ENCODE measurements at regions not wholly inside any gene's neighbourhood (a gene's known extent, or its start where the extent isn't known, plus 50 kb on each side); places are given as distances from the start of the nearest gene placed in this dataset.

DNA sequence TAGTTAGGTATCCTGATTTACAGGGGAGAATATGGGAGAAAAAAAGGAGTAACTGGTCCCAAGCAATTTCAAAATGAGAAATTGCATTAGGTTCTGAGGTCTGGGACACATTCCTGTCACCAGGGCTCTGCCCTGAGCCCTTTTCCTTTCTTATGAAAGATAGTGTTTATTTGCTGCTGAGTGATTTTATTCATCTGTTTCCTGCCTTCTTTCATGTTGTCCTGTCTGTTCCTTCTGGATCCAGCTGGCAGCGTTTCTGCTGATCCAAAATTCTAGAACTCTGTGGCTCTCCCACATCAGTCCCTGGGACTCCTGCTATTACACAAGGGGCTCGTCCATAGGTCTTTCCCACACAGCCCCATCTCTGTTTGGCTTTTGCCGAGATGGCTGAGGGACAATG is 519.1 kb upstream of the SALL3 start:
- Histone ChIP-seq H3K4me3 (no peak overlapping the region), H3K9me3 (peaks cover 0 to 27% of the 10 kb centered on the region in 2 donors), H3K36me3 (no peaks in the 10 kb centered on the region), H3K4me1 (no peaks in the 10 kb centered on the region), H3K27me3 (no peaks in the 10 kb centered on the region), H3K27ac (no peak overlapping the region)
- TF ChIP-seq, protein P1, sequence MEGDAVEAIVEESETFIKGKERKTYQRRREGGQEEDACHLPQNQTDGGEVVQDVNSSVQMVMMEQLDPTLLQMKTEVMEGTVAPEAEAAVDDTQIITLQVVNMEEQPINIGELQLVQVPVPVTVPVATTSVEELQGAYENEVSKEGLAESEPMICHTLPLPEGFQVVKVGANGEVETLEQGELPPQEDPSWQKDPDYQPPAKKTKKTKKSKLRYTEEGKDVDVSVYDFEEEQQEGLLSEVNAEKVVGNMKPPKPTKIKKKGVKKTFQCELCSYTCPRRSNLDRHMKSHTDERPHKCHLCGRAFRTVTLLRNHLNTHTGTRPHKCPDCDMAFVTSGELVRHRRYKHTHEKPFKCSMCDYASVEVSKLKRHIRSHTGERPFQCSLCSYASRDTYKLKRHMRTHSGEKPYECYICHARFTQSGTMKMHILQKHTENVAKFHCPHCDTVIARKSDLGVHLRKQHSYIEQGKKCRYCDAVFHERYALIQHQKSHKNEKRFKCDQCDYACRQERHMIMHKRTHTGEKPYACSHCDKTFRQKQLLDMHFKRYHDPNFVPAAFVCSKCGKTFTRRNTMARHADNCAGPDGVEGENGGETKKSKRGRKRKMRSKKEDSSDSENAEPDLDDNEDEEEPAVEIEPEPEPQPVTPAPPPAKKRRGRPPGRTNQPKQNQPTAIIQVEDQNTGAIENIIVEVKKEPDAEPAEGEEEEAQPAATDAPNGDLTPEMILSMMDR (IDR thresholded peaks at IDR 0.05): no peak
- no peak for TF ChIP-seq POLR2A (IDR thresholded peaks at IDR 0.05)
- TF ChIP-seq POLR2AphosphoS5 (IDR thresholded peaks at IDR 0.05): no peak
- DNase-seq (ENCODE audit: low spot score in 2 of 2): no peak
- intact Hi-C loops (cut with DNase I; ENCODE audit: low total_unique reads): no loop called here

DNA sequence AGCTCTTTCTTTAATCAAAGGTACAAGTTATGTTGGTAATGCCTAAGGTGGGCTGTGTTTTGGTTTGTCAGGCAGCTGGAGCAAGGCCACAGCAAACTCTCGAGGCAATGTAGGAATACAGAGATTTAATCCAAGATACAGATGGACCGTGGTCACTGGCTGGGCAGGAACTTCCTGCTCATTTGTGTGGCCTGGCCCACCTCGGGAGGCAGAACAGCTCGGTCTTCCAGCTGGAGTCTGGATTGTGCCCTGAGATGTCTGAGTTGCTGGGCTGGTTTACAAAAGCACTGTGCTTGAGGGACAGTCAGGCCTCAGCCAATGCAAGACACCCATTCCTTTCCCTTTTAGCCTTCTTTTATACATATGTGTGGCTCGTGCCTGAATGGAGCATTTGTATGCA is 506.1 kb upstream of the SALL3 start:
- no peak for DNase-seq (ENCODE audit: low spot score in 2 of 2)
- no peak overlapping the region for H3K4me3 ChIP-seq
- no peak overlapping the region for H3K27ac ChIP-seq
- H3K36me3 ChIP-seq: no peaks in the 10 kb centered on the region
- TF ChIP-seq, protein P1 (IDR thresholded peaks at IDR 0.05): no peak
- peaks cover 0 to 4% of the 10 kb centered on the region in 2 donors for H3K27me3 ChIP-seq
- intact Hi-C loops (cut with DNase I; ENCODE audit: low total_unique reads): no loop called here
- H3K4me1 ChIP-seq: no peaks in the 10 kb centered on the region
- H3K9me3 ChIP-seq: peaks cover 0 to 5% of the 10 kb centered on the region in 2 donors

DNA sequence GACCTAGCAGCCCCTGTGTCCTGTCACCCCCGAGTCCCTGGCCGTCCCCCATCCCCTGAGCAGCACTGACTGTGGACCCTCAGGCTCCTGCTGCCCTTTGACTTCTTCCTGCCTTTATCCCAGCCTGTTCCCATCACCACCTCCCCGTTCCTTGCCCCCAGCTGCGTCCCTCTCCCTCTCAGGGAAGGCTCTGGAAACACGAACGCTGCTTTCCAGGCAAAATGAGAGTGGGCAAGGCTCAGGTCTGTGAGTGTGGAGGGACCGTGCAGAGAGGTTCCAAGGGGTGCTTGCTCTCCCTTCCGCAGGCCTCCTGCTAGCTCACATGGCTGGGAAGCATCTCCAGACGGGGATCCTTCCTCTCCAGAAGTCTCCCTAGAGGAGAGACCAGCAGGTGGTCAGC is 501.8 kb upstream of the SALL3 start:
- intact Hi-C loops (cut with DNase I; ENCODE audit: low total_unique reads): no loop called here
- H3K27ac ChIP-seq: no peak overlapping the region
- H3K4me3 ChIP-seq: no peak overlapping the region
- TF ChIP-seq POLR2AphosphoS5 (IDR thresholded peaks at IDR 0.05) (no peak), POLR2A (IDR thresholded peaks at IDR 0.05) (no peak)
- TF ChIP-seq, protein P1 (IDR thresholded peaks at IDR 0.05): no peak
- H3K27me3 ChIP-seq: peaks cover 0 to 4% of the 10 kb centered on the region in 2 donors
- DNase-seq (ENCODE audit: low spot score in 2 of 2): no peak
- no peaks in the 10 kb centered on the region for H3K36me3 ChIP-seq
- no peaks in the 10 kb centered on the region for H3K4me1 ChIP-seq
- H3K9me3 ChIP-seq: no peaks in the 10 kb centered on the region

DNA sequence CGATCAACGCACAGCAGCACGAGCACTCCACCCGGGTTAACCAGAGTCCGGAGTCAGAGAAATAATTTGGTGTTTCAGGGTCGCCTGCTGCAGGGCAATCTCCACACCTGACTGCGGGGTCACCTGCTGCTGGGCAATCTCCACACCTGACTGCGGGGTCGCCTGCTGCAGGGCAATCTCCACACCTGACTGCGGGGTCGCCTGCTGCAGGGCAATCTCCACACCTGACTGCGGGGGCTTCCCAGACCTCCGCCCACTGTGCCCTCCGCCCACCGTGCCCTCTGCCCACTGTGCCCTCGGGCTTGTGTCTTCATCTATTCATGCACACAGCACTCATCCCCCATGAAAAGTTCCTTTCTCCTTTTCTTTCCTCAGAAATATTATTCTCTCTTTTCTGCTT is 500.2 kb upstream of the SALL3 start:
- intact Hi-C loops (cut with DNase I; ENCODE audit: low total_unique reads): no loop called here
- no peak overlapping the region for H3K27ac ChIP-seq
- no peak for TF ChIP-seq POLR2A (IDR thresholded peaks at IDR 0.05)
- TF ChIP-seq, protein P1 (IDR thresholded peaks at IDR 0.05): no peak
- TF ChIP-seq POLR2AphosphoS5 (IDR thresholded peaks at IDR 0.05): no peak

DNA sequence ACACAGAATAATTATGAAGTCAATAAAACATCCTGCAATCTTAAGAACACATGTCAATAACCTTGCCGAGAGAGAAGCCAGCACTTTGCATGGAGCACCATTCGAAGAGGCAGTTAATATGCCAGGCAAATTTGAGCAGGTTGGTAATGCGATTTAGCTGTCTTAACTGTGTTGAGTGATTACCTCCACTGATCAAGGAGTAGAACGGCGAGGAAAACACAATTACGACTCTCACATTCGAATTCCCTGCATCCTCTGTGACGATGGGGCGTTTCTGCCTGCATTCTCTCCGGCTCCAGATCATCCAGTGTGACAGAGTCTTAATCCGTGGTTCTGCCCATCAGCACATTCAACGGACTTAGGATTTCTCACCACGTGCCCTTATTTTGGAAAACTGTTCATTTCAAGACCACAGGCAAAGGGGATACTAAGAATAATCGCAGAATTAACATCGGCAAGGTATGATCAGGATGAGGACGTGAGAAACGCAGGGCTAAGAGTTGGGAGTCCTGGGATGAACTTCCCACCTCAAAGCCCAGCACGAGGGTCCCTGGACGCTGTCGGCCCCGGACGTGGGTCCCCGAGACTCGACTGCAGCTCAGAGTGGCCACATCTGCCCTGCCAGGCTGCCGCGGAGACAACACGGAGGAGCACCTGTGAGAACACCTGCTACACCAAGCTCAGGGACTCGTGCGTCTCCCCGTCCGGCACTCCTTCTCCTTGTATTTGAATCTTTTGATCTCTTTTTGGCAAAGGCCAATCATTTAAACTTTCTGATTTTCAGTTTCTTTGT is 499.2 kb upstream of the SALL3 start:
- intact Hi-C loops (cut with DNase I; ENCODE audit: low total_unique reads): no loop called here
- no peaks in the 10 kb centered on the region for H3K9me3 ChIP-seq
- no peaks in the 10 kb centered on the region for H3K36me3 ChIP-seq
- no peak overlapping the region for H3K27ac ChIP-seq
- TF ChIP-seq POLR2A (IDR thresholded peaks at IDR 0.05) (no peak), POLR2AphosphoS5 (IDR thresholded peaks at IDR 0.05) (no peak)
- TF ChIP-seq, protein P1 (IDR thresholded peaks at IDR 0.05): no peak
- DNase-seq (ENCODE audit: low spot score in 2 of 2): no peak
- no peaks in the 10 kb centered on the region for H3K4me1 ChIP-seq
- no peak overlapping the region for H3K4me3 ChIP-seq
- H3K27me3 ChIP-seq: peaks cover 0 to 9% of the 10 kb centered on the region in 2 donors

More for the DNA sequence above, 500.2 kb upstream of the SALL3 start:
- no peaks in the 10 kb centered on the region for H3K9me3 ChIP-seq
- DNase-seq (ENCODE audit: low spot score in 2 of 2): no peak
- no peaks in the 10 kb centered on the region for H3K36me3 ChIP-seq
- no peak overlapping the region for H3K4me3 ChIP-seq
- no peaks in the 10 kb centered on the region for H3K4me1 ChIP-seq
- H3K27me3 ChIP-seq: peaks cover 0 to 9% of the 10 kb centered on the region in 2 donors
